Hippocampal formation (tissue), 2 donors: ENCODE measurements at regions not wholly inside any gene's neighbourhood (a gene's known extent, or its start where the extent isn't known, plus 50 kb on each side); places are given as distances from the start of the nearest gene placed in this dataset.
"Not testable (repeated sequence)": the region's sequence is repeated elsewhere in the genome, so short reads cannot be mapped to it uniquely, and the experiment has no call there.

Experiments used
- DNase-seq, 2 donors: peaks; one replicate each; lab custom pipeline; 2025; lab: John Stamatoyannopoulos, UW

- DNase-seq = no peak
Measured at GRCh38 chr12:89880690-89881350, 172.2 kb upstream of the ATP2B1 start.

GRCh38 chr12:89879766-89880165 lies 171.1 kb upstream of the ATP2B1 start:
- DNase-seq = no peak

GRCh38 chr12:89878950-89879349 lies 170.3 kb upstream of the ATP2B1 start:
- DNase-seq = no peak

GRCh38 chr12:89878327-89878726 lies 169.7 kb upstream of the ATP2B1 start:
- DNase-seq = no peak

GRCh38 chr12:89877671-89878070 lies 169.0 kb upstream of the ATP2B1 start:
- DNase-seq = no peak

- no peak for DNase-seq
Measured at GRCh38 chr12:89877136-89877535, 168.5 kb upstream of the ATP2B1 start.

GRCh38 chr12:89875809-89876208 lies 167.2 kb upstream of the ATP2B1 start:
- DNase-seq = no peak

GRCh38 chr12:89875225-89875624 lies 166.6 kb upstream of the ATP2B1 start:
- no peak for DNase-seq

GRCh38 chr12:89874146-89874545 lies 165.5 kb upstream of the ATP2B1 start:
- DNase-seq = no peak

GRCh38 chr12:89873745-89874144 lies 165.1 kb upstream of the ATP2B1 start:
- DNase-seq = no peak

- no peak for DNase-seq
Measured at GRCh38 chr12:89872922-89873630, 164.4 kb upstream of the ATP2B1 start.

GRCh38 chr12:89870413-89871184 lies 162.0 kb upstream of the ATP2B1 start:
- DNase-seq = no peak

- not testable (repeated sequence) for DNase-seq
Measured at GRCh38 chr12:89867611-89868010, 159.0 kb upstream of the ATP2B1 start.

- DNase-seq = no peak
Measured at GRCh38 chr12:89864411-89864810, 155.8 kb upstream of the ATP2B1 start.

GRCh38 chr12:89863968-89864367 lies 155.3 kb upstream of the ATP2B1 start:
- no peak for DNase-seq

- peak in 1 of 2 donors; percentile 15 for DNase-seq
Measured at GRCh38 chr12:89863493-89863938, 154.9 kb upstream of the ATP2B1 start.

GRCh38 chr12:89862511-89863445 lies 154.1 kb upstream of the ATP2B1 start:
- peak; percentile 8 to 27 for DNase-seq

- no peak for DNase-seq
Measured at GRCh38 chr12:89861086-89861485, 152.4 kb upstream of the ATP2B1 start.

- DNase-seq = no peak
Measured at GRCh38 chr12:89859508-89860220, 151.0 kb upstream of the ATP2B1 start.

- DNase-seq = no peak
Measured at GRCh38 chr12:89858718-89859117, 150.1 kb upstream of the ATP2B1 start.
